AG10803 (cell line): ENCODE measurements at regions not wholly inside any gene's neighbourhood (a gene's known extent, or its start where the extent isn't known, plus 50 kb on each side); places are given as distances from the start of the nearest gene placed in this dataset.

Experiments
- DNase-seq: peaks from one replicate; pipeline ENCODE4 v3.0.0; 2010; ENCODE audit warnings: low read depth
- H3K4me3 ChIP-seq: 2 replicates; pipeline ENCODE4 v1.5.1; 2011; ENCODE audit warnings: mild to moderate bottlenecking, low read length, control low read depth
- TF ChIP-seq, protein P1 (sequence below): conservative IDR thresholded peaks from 2 replicates; pipeline ENCODE4 v1.5.1; 2011; ENCODE audit warnings: mild to moderate bottlenecking, low read length, control low read depth, inconsistent platforms

DNA sequence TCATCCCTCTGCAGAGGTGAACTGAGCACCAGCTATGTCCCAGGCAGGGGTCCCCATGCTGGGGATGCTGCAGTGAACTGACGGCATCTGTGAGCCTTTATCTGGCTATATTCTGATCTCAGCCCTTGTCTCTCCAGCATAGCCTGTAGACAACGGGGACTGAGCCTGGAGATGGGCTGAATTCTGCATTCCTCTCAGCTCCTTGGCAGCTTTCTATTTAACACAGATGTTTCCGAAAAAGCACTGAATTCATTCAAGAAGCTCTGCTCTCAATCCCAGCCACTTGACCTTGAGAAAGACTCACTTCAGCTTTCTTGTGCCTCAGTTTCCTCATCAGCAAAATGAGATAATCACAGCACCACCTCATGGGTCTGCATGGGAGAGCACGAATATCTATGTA is 204.4 kb upstream of the PMEPA1 start:
- no peak overlapping the region for H3K4me3 ChIP-seq
- TF ChIP-seq, protein P1, sequence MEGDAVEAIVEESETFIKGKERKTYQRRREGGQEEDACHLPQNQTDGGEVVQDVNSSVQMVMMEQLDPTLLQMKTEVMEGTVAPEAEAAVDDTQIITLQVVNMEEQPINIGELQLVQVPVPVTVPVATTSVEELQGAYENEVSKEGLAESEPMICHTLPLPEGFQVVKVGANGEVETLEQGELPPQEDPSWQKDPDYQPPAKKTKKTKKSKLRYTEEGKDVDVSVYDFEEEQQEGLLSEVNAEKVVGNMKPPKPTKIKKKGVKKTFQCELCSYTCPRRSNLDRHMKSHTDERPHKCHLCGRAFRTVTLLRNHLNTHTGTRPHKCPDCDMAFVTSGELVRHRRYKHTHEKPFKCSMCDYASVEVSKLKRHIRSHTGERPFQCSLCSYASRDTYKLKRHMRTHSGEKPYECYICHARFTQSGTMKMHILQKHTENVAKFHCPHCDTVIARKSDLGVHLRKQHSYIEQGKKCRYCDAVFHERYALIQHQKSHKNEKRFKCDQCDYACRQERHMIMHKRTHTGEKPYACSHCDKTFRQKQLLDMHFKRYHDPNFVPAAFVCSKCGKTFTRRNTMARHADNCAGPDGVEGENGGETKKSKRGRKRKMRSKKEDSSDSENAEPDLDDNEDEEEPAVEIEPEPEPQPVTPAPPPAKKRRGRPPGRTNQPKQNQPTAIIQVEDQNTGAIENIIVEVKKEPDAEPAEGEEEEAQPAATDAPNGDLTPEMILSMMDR, result no peak
- DNase-seq, result peak; percentile 12

DNA sequence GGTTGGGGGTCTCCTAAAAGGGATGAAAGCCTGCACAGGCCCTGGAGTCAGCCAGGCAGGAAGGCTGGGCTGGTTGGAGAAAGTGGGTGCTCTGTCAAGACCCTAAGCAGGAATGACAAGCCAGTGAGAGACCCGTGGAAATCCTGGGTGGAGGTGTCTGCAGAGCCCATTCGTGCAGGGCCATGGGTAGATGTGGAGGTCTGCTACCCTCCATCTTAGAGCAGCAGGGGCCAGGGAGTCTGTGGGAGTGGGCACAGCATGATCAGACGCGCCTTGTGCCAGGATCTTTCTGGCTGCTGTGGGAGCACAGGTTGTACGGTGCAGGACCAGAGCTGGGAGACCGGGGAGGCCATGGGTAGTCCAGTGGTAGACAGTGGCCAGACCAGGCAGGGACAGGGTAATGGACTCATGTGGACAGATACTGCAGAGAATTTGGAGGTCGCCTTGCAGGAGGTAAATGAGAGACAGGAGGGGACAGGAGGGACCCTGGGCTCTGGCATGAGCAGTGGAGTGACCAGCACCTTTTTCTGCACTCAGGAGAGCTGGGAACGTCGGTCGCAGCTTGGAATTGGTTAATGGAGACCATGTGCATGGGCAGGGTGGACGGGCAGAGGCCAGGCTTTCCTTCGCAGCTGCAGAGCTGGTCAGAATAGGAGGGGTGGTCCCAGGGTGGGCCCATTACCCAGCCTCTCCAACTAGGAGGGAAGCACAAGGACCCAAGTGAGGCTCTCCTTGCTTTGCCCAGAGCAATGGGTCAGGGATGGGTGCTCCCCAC is 203.5 kb upstream of the PMEPA1 start:
- TF ChIP-seq, protein P1, result no peak
- no peak overlapping the region for H3K4me3 ChIP-seq
- DNase-seq, result no peak

DNA sequence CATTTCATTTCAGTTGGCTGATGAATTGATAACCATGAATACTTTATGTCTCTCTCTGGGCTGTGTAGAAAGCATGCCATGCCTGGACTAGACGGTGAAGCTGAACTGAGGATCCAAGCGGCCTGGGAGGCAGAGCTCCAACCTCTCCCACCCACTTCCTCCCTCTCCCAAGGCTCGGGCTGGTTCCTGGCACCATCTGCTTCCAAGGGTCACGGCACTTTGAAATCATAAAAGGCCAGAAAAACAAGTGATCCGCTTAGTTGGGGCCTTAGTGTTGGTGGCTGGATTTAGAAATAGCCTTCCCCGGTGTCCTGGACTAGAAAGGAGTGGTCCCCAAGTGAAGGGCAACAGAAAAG is 202.4 kb upstream of the PMEPA1 start:
- H3K4me3 ChIP-seq, result no peak overlapping the region
- DNase-seq, result no peak
- TF ChIP-seq, protein P1, result no peak

DNA sequence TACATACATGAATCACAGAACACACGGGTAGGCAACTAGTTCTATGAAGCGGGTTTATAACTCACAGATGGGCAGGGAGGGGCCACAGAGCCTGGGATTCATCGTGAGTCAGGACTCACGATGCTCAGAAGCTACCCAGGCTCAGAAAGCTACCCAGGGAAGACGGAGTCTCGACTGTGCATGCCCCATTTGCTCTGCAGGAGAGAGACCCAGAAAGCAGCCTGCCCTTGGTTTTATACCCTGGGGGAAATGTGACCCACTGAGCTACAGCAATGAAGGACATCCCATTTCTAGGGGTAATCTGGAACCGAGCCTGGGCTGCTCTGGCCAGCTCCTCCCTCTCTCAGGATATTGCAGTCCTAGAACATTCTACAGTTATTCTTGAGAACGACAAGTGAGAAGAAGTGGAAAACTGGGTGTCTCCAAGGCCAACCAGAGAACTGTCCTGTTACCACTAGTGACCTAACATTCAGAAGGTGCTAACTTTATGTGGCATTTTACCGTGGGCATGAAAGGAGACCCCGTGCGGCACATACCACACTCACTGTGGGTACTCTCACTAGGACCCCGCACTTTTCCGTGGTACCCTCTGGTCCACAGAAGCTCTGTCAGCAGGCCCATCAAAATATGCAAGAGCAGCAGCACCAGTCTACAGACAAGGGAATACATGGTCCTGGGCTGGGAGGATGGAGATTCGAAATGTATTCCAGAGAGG is 201.9 kb upstream of the PMEPA1 start:
- TF ChIP-seq, protein P1, result no peak
- DNase-seq, result no peak
- H3K4me3 ChIP-seq, result no peak overlapping the region

DNA sequence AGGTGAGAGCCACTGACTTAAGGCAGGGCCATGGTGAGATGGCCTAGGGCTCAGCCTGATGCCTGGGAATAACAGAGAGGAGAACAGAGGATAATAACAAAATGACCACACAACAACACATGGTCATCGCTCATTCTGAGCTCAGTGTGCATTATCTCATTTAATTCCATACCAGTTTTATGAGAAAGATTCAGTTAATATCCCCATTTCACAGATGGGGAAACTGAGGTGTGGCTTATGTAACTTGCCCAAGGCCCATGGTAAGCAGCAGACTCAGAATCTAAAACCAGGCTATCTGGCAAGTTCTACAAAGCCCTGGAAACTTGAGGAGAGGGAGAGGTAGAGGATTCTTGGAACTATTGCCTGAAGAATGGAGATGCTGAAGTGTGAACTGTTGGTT is 200.9 kb upstream of the PMEPA1 start:
- DNase-seq, result no peak
- no peak overlapping the region for H3K4me3 ChIP-seq
- TF ChIP-seq, protein P1, result no peak

DNA sequence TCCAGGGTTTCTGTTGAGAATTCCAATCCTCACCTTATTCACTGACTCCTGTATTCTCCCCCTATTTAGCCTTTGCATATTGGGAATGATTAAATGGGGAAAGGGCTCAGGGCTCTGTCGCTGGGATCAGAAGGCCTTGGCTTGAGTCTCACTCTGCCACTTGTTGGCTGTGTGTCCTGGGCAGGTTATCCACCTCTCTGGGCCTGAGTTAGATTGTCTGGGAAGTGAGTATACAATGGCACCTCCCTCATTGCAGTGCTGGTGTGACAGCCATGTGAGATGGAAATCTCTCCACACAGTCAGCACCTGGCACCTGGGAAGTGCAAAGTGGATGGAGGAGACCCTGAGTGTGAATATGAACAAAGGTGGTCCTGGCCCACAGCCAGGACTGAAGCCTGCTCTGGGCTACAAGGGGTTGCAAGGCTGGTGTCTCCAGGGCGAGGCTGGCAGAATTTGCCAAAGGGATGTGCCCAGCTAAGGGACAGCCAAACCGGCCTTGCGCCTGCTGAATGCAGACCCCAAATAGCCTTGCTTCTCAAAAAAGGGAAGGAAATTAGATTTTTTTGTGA is 200.0 kb upstream of the PMEPA1 start:
- no peak overlapping the region for H3K4me3 ChIP-seq
- DNase-seq, result no peak
- TF ChIP-seq, protein P1, result no peak
